HL-60 (cell line): ENCODE measurements at regions not wholly inside any gene's neighbourhood (a gene's known extent, or its start where the extent isn't known, plus 50 kb on each side); places are given as distances from the start of the nearest gene placed in this dataset.

Source experiments
- POLR2AphosphoS5 ChIP-seq: IDR thresholded peaks from 2 replicates; pipeline ENCODE4 v1.6.1; 2012; ENCODE audit warnings: low read depth
- TF ChIP-seq, protein P1 (sequence below): IDR thresholded peaks from one replicate; pipeline ENCODE4 v1.5.1; 2011; ENCODE audit warnings: low read length, control low read depth, inconsistent platforms; ENCODE audit not compliant: insufficient read depth

DNA sequence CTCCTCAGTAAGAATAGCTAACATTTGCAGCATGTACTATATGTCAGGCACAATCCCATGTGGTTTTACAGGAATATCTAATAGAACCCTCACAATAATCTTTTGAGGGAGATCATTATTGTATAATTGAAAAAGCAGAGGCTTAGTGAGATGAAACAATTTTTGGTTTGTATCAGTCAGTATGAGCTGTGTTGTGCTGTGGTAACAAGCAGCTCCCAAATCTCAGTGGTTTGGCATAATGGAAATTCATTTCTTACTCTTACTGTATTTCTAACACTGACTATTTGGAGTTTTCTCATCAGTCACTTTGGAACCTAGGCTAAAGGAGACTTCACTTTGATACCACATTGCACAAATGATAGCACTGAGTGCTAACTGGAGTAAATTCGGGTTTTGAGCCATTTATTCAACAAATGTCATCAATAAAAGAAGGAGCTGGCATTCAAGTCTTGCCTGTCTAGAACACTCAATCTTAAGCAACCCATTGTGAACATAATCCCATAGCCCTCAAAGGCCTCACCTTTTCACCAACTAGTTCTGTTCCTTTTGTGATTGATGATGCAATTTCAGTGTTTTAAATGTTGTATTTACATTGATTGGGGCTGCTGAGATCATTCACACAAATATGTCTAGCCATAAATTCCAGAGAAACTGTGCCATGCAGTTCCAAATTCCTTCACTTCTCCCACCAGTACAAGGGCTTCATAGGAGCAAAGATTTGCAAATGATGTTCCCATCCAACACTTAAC lies 441.0 kb downstream of the XYLT1 start:
- TF ChIP-seq, protein P1, sequence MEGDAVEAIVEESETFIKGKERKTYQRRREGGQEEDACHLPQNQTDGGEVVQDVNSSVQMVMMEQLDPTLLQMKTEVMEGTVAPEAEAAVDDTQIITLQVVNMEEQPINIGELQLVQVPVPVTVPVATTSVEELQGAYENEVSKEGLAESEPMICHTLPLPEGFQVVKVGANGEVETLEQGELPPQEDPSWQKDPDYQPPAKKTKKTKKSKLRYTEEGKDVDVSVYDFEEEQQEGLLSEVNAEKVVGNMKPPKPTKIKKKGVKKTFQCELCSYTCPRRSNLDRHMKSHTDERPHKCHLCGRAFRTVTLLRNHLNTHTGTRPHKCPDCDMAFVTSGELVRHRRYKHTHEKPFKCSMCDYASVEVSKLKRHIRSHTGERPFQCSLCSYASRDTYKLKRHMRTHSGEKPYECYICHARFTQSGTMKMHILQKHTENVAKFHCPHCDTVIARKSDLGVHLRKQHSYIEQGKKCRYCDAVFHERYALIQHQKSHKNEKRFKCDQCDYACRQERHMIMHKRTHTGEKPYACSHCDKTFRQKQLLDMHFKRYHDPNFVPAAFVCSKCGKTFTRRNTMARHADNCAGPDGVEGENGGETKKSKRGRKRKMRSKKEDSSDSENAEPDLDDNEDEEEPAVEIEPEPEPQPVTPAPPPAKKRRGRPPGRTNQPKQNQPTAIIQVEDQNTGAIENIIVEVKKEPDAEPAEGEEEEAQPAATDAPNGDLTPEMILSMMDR, result no peak
- no peak for TF ChIP-seq POLR2AphosphoS5
